Anterior cingulate cortex (tissue), 58 donors: ENCODE measurements at regions not wholly inside any gene's neighbourhood (a gene's known extent, or its start where the extent isn't known, plus 50 kb on each side); places are given as distances from the start of the nearest gene placed in this dataset.
"Not testable (repeated sequence)": the region's sequence is repeated elsewhere in the genome, so short reads cannot be mapped to it uniquely, and the experiment has no call there.

Experiments used
- DNase-seq, 58 donors: peaks; one replicate each; lab custom pipeline; 2025; lab: John Stamatoyannopoulos, UW

GRCh38 chr4:3377557-3377956 is 64.2 kb upstream of the HGFAC start:
- no peak for DNase-seq

- not testable (repeated sequence) for DNase-seq
Measured at GRCh38 chr4:3380336-3380735, 61.4 kb upstream of the HGFAC start.

DNA sequence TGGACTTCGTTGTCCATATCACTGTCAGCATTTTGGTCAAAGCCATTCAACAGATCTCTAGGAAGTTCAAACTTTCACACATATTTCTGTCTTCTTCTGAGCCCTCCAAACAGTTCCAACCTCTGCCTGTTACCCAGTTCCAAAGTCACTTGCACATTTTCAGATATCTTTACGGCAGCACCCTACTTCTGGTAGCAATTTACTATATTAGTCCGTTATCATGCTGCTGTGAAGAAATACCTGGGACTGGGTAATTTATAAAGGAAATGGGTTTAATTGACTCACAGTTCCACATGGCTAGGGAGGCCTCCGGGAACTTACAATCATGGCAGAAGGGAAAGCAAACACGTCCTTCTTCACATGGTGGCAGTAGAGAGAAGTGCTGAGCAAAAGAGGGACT is 60.6 kb upstream of the HGFAC start:
- not testable (repeated sequence) for DNase-seq

DNA sequence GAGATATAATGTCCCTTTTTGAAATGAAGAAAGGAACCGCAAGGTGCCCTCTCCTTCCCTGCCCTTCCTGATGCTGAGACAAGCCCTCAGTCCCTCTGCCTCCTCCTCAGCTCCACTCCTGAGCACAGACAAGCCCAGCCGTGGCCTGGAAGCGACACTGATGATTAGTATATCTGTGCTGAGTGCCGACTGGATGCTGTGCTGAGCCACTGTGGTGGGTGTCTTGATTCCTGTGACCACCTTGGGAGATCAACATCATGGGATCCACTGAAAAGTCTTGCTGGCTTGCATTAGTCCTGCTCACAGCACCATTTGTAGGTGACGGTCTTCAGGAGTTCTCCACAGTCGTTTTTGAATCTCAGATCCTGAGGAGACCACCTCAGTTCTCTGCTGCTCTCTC is 59.5 kb upstream of the HGFAC start:
- no peak for DNase-seq

DNA sequence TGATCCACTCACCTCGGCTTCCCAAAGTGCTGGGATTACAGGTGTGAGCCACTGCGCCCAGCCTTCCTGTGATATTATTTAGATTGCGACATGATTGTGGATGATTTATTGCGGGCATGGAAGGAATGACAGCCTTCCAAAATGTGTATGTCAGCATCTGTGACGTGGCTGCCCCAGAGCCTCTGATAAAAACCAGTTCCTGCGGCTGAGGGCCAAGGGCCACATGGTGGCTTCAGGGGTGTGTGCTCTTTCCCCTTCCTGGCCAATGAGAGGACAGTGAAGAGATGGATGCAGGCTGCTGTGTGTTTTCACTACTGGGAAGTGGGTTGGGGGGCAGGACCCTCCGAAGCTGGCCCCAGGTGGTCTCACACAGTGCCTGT is 57.4 kb upstream of the HGFAC start:
- no peak for DNase-seq

DNA sequence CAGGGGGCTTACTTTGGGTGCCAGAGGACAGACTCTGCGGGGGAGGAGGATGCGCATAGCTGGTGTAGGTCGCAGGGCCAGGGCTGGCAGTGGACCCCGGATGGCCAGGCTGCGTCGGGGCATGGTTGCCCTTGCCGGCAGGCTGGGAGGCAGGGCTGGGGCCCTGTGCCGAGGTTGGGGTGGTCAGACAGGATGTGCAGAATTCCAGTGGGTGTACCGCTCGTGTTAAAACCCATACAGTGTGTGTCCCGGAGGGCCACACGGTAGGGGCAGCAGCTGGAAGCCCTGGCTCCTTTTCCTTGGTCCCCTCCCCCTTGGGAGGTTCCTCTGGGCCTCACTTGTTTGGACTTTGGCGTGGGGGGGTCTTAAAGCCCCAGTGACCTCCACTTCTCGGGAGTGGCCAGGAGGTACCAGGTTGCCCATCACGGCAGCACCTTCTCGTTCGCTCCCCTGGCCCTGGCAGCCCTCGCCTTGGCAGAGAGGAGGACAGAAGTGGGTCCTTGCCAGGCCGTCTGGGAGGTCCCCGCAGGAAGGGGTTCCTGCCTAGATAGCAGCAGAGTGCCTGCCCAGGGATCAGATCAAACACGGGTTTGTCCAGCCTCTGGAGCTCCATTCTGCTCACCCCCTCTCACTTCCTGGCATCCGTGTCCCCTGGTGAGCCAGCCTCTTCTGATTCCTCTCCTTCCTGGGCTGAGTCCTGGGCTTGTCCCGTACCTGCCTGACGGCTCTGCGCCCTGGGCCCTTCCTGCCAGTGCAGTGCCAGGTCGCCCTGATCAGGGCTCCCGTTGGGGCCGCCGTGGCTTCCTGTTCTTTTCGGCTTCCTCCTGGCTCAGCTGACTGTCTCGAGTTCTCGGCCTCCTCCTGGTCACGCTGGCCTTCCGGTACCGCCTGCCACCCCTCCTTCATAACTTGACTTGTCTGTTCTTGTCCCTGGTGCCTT is 56.7 kb upstream of the HGFAC start:
- DNase-seq, result peak in 5 of 58 donors; percentile 18 to 56 (median 37)

GRCh38 chr4:3385711-3386420 is 55.9 kb upstream of the HGFAC start:
- DNase-seq, result no peak

DNA sequence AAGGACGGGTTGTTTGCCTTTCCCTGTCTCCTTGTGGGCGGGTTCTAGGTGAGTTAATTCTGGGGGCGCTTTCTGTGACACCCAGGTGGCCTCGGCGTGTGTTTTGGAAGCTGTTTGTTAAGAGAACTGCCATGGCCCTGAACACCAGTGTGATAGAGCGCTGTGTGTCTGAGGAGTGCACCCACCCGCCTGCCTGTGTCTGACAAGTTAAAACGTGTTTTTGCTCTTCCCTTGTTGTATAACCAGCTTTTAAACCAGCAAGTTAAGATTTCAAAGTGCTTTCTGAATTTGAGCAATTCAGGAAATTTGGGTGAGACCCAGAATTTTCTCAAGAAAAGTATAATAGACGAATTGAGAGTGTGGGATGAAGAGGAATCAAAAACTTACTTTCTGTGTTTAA is 55.2 kb upstream of the HGFAC start:
- DNase-seq, result no peak

- no peak for DNase-seq
Measured at GRCh38 chr4:3387154-3387942, 54.4 kb upstream of the HGFAC start.

GRCh38 chr4:3387943-3388361 is 53.8 kb upstream of the HGFAC start:
- DNase-seq, result peak in 28 of 58 donors; percentile 27 to 71 (median 50)

- no peak for DNase-seq
Measured at GRCh38 chr4:3388471-3389232, 53.1 kb upstream of the HGFAC start.

GRCh38 chr4:3389233-3390215 is 52.2 kb upstream of the HGFAC start:
- DNase-seq, result no peak

DNA sequence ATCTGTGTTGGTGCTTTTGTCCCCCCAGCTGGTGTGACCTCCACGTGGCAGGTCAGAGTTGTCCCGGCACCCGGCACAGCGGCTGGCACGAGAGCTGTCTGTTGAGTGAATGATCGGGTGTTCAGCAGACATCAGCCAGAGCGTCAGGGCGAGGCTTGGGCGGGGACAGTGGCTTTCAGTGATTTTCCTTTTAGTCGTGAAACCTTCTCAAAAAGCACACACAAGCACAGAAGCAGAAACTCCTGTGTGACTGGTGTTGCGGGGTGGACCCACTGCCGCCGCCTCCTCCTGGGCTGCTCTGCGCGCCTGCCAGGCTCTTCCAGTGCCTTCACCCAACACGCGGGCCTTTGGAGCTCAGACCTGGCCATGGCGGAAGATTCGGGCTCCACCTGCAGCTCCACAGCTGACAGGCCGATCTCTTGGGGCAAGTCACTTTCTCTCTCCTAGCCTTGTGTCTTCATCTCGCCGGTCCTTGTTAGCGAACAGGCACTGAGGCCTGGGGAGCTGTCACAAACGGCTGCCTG is 51.4 kb upstream of the HGFAC start:
- no peak for DNase-seq

- DNase-seq, result no peak
Measured at GRCh38 chr4:3391422-3391821, 50.3 kb upstream of the HGFAC start.
